ENCODE measurements at regions not wholly inside any gene's neighbourhood (a gene's known extent, or its start where the extent isn't known, plus 50 kb on each side); places are given as distances from the start of the nearest gene placed in this dataset.
"Not testable (repeated sequence)": the region's sequence is repeated elsewhere in the genome, so short reads cannot be mapped to it uniquely, and the experiment has no call there.

GRCh38 chr4:66955784-66956183 is 589.5 kb downstream of the CENPC start:
- TF ChIP-seq CTCF (IDR thresholded peaks at IDR 0.05): no peak
- TF ChIP-seq EP300 (IDR thresholded peaks at IDR 0.05): no peak
- no peak for TF ChIP-seq POLR2AphosphoS5 (IDR thresholded peaks at IDR 0.05)
- TF ChIP-seq POLR2A (IDR thresholded peaks at IDR 0.05): no peak
- Histone ChIP-seq H3K27me3 (no peaks in the 10 kb centered on the region), H3K4me3 (no peak overlapping the region), H3K4me1 (no peaks in the 10 kb centered on the region), H3K9me3 (no peaks in the 10 kb centered on the region), H3K27ac (no peak overlapping the region), H3K36me3 (no peaks in the 10 kb centered on the region)
- ATAC-seq: no peak
- WGBS, 2 donors (ENCODE audit: low coverage in 1 of 2): 75 to 80% methylated on average over 2 of the region's 3 CpGs

GRCh38 chr4:66949419-66949818 is 595.9 kb downstream of the CENPC start:
- Histone ChIP-seq H3K36me3 (no peaks in the 10 kb centered on the region), H3K4me3 (no peak overlapping the region), H3K9me3 (no peaks in the 10 kb centered on the region), H3K27me3 (no peaks in the 10 kb centered on the region), H3K4me1 (no peaks in the 10 kb centered on the region), H3K27ac (no peak overlapping the region)
- TF ChIP-seq EP300 (IDR thresholded peaks at IDR 0.05) (no peak), POLR2AphosphoS5 (IDR thresholded peaks at IDR 0.05) (no peak), POLR2A (IDR thresholded peaks at IDR 0.05) (no peak), CTCF (IDR thresholded peaks at IDR 0.05) (no peak)
- 47 to 54% methylated on average over 1 of the region's 1 CpG for WGBS, 2 donors (ENCODE audit: low coverage in 1 of 2)
- no peak for ATAC-seq

- Histone ChIP-seq H3K27ac (no peak overlapping the region), H3K4me3 (no peak overlapping the region), H3K27me3 (no peaks in the 10 kb centered on the region), H3K36me3 (no peaks in the 10 kb centered on the region), H3K4me1 (no peaks in the 10 kb centered on the region), H3K9me3 (no peaks in the 10 kb centered on the region)
- no peak for ATAC-seq
- TF ChIP-seq EP300 (IDR thresholded peaks at IDR 0.05): no peak
- no peak for TF ChIP-seq POLR2AphosphoS5 (IDR thresholded peaks at IDR 0.05)
- no peak for TF ChIP-seq POLR2A (IDR thresholded peaks at IDR 0.05)
- TF ChIP-seq CTCF (IDR thresholded peaks at IDR 0.05): no peak
- WGBS, 2 donors (ENCODE audit: low coverage in 1 of 2): 100% methylated on average over 1 of the region's 1 CpG
Observed at GRCh38 chr4:66946761-66947160, 598.5 kb downstream of the CENPC start.

- Histone ChIP-seq H3K4me1 (no peaks in the 10 kb centered on the region), H3K36me3 (no peaks in the 10 kb centered on the region), H3K4me3 (no peak overlapping the region), H3K27ac (no peak overlapping the region), H3K9me3 (no peaks in the 10 kb centered on the region), H3K27me3 (no peaks in the 10 kb centered on the region)
- ATAC-seq: peak; percentile 48
- WGBS, 2 donors (ENCODE audit: low coverage in 1 of 2): 80 to 82% methylated on average over 4 of the region's 4 CpGs
- TF ChIP-seq POLR2A (IDR thresholded peaks at IDR 0.05): no peak
- no peak for TF ChIP-seq EP300 (IDR thresholded peaks at IDR 0.05)
- TF ChIP-seq POLR2AphosphoS5 (IDR thresholded peaks at IDR 0.05): no peak
- no peak for TF ChIP-seq CTCF (IDR thresholded peaks at IDR 0.05)
Observed at GRCh38 chr4:66943112-66943511, 602.2 kb downstream of the CENPC start.

GRCh38 chr4:66931981-66932380 is 613.3 kb downstream of the CENPC start:
- 91 to 100% methylated on average over 3 of the region's 3 CpGs for WGBS, 2 donors (ENCODE audit: low coverage in 1 of 2)
- ATAC-seq, H3K27ac ChIP-seq, H3K27me3 ChIP-seq, H3K4me1 ChIP-seq, H3K36me3 ChIP-seq, H3K9me3 ChIP-seq, H3K4me3 ChIP-seq: not testable (repeated sequence)

GRCh38 chr4:66930206-66930605 is 615.1 kb downstream of the CENPC start:
- Histone ChIP-seq H3K4me1 (peaks cover 0 to 5% (median 0%) of the 10 kb centered on the region in 3 donors), H3K4me3 (no peak overlapping the region), H3K27me3 (no peaks in the 10 kb centered on the region), H3K36me3 (no peaks in the 10 kb centered on the region), H3K27ac (no peak overlapping the region), H3K9me3 (no peaks in the 10 kb centered on the region)
- ATAC-seq: no peak
- no peak for TF ChIP-seq EP300 (IDR thresholded peaks at IDR 0.05)
- TF ChIP-seq POLR2AphosphoS5 (IDR thresholded peaks at IDR 0.05): no peak
- TF ChIP-seq CTCF (IDR thresholded peaks at IDR 0.05): no peak
- TF ChIP-seq POLR2A (IDR thresholded peaks at IDR 0.05): no peak
